GM12878 (cell line): ENCODE measurements at regions not wholly inside any gene's neighbourhood (a gene's known extent, or its start where the extent isn't known, plus 50 kb on each side); places are given as distances from the start of the nearest gene placed in this dataset.

Source experiments
- ATAC-seq: fragments of 200-7000 bp; cut with Tn5 transposase; 3 replicates; pipeline ENCODE4 v1.9.1; 2020; ENCODE audit warnings: mild to moderate bottlenecking, moderate library complexity
- BruUV-seq: library from RNA; stranded (reverse); fragments of 400-500 nt; replicated peaks from 2 replicates; lab custom pipeline; 2021; lab: Mats Ljungman, UMichigan
- CTCF ChIA-PET: fragments of 300-600 bp; sonication (Branson Sonifier 250); formaldehyde crosslinking; extraction: SDS; loops from one replicate; lab custom pipeline; 2021; ENCODE audit warnings: inconsistent platforms; lab: Yijun Ruan, JAX
- POLR2A ChIA-PET: fragments of 350-600 bp; formaldehyde crosslinking; extraction: SDS; loops from one replicate; lab custom pipeline; 2021; ENCODE audit warnings: inconsistent platforms; lab: Charles Lee
- RAD21 ChIA-PET: fragments of 300-600 bp; sonication (Branson Sonifier 250); formaldehyde crosslinking; loops from one replicate; lab custom pipeline; 2023; ENCODE audit warnings: antibody characterized with exemption; ENCODE audit not compliant: unreplicated experiment; lab: Charles Lee
- SMC1A ChIA-PET: fragments of 300-600 bp; sonication (Branson Sonifier 250); formaldehyde crosslinking; loops from one replicate; lab custom pipeline; 2023; ENCODE audit not compliant: unreplicated experiment, uncharacterized antibody; lab: Charles Lee
- DNase-seq: peaks from one replicate; pipeline ENCODE4 v3.0.0-alpha.2; 2011; ENCODE audit warnings: low read depth, low spot score
- FAIRE-seq: peaks from 3 replicates; lab custom pipeline; 2011; peaks lifted over from hg19 to GRCh38; lab: Jason Lieb, UNC
- H2AFZ ChIP-seq: 2 replicates; pipeline ENCODE4 v1.6.0; 2011; ENCODE audit warnings: low read depth, low read length, control low read depth; ENCODE audit not compliant: control insufficient read depth
- H3K27ac ChIP-seq: 2 replicates; pipeline ENCODE4 v1.5.1; 2011; ENCODE audit warnings: control low read depth; ENCODE audit not compliant: control insufficient read depth, insufficient read depth
- H3K27me3 ChIP-seq, 2 experiments: replicated peaks in 1 of 2; 2 replicates each; pipeline versions ENCODE4 v1.6.0 to v1.6.1; 2011; ENCODE audit warnings: low read length in 1 of 2; ENCODE audit not compliant: control insufficient read depth in 2 of 2, insufficient read depth in 2 of 2
- H3K36me3 ChIP-seq, 2 experiments: 2 replicates each; pipeline ENCODE4 v1.5.1; 2011; ENCODE audit warnings: low read length in 1 of 2; ENCODE audit not compliant: control insufficient read depth in 2 of 2, insufficient read depth in 2 of 2
- H3K4me1 ChIP-seq: 2 replicates; pipeline ENCODE4 v1.6.1; 2011; ENCODE audit warnings: mild to moderate bottlenecking, low read length, moderate library complexity, mixed read lengths; ENCODE audit not compliant: control insufficient read depth, insufficient read depth
- H3K4me2 ChIP-seq: 2 replicates; pipeline ENCODE4 v1.6.0; 2011; ENCODE audit warnings: control low read depth; ENCODE audit not compliant: control insufficient read depth, insufficient read depth
- H3K4me3 ChIP-seq: fragments of 200-600 bp; sonication (generic); 2 replicates; pipeline ENCODE4 v1.5.1; 2016
- H3K79me2 ChIP-seq: 2 replicates; pipeline ENCODE4 v1.6.0; 2011; ENCODE audit warnings: low read length; ENCODE audit not compliant: control insufficient read depth, insufficient read depth
- H3K9ac ChIP-seq: 2 replicates; pipeline ENCODE4 v1.8.0; 2011; ENCODE audit warnings: low read length, control low read depth, mixed read lengths; ENCODE audit not compliant: control insufficient read depth, insufficient read depth
- H3K9me3 ChIP-seq: replicated peaks from 3 replicates; pipeline ENCODE4 v1.5.1; 2011; ENCODE audit warnings: mild to moderate bottlenecking, low read length; ENCODE audit not compliant: control insufficient read depth, insufficient read depth
- H4K20me1 ChIP-seq: 2 replicates; pipeline ENCODE4 v1.6.0; 2011; ENCODE audit not compliant: control insufficient read depth, insufficient read depth
- ASH2L ChIP-seq: fragments of 300-600, 200-600 bp; sonication (generic); IDR thresholded peaks from 2 replicates; pipeline ENCODE4 v1.6.1; 2017; ENCODE audit warnings: low read depth, mild to moderate bottlenecking, borderline replicate concordance
- BHLHE40 ChIP-seq, 2 experiments: fragments of 450-650 bp in 1 of 2; IDR thresholded peaks; 2 replicates each; pipeline ENCODE4 v1.6.1; 2011 to 2017; ENCODE audit warnings: low read depth in 2 of 2, borderline replicate concordance in 1 of 2, improper control_type of control experiment in 1 of 2, low read length in 1 of 2, mild to moderate bottlenecking in 1 of 2
- BRCA1 ChIP-seq: IDR thresholded peaks from 2 replicates; pipeline ENCODE4 v1.6.1; 2011; ENCODE audit warnings: low read depth, low read length, improper control_type of control experiment
- EED ChIP-seq: sonication (generic); IDR thresholded peaks from 2 replicates; pipeline ENCODE4 v1.6.1; 2016; ENCODE audit warnings: antibody characterized with exemption, low read depth
- FOXM1 ChIP-seq: IDR thresholded peaks from 2 replicates; pipeline ENCODE4 v1.6.1; 2012; ENCODE audit warnings: low read depth, mild to moderate bottlenecking, inconsistent platforms, low read length, moderate library complexity
- PKNOX1 ChIP-seq: fragments of 450-650 bp; IDR thresholded peaks from 2 replicates; pipeline ENCODE4 v1.6.1; 2016; ENCODE audit warnings: mild to moderate bottlenecking
- RELA ChIP-seq: fragments of 450-650 bp; IDR thresholded peaks from 2 replicates; pipeline ENCODE4 v1.8.0; 2014; ENCODE audit warnings: borderline replicate concordance; ENCODE audit not compliant: partially characterized antibody
- SIN3A ChIP-seq: IDR thresholded peaks from 2 replicates; pipeline ENCODE4 v1.6.1; 2012; ENCODE audit warnings: low read depth, low read length, improper control_type of control experiment
- ZNF622 ChIP-seq: fragments of 450-650 bp; IDR thresholded peaks from 2 replicates; pipeline ENCODE4 v1.6.1; 2017; ENCODE audit warnings: mild to moderate bottlenecking, inconsistent platforms
- WGBS: methylation state at CpG from one replicate; pipeline ENCODE4 v1.1.6; 2016; ENCODE audit warnings: low lambda C conversion rate; ENCODE audit not compliant: insufficient replicate concordance, insufficient coverage; ENCODE audit errors: missing lambda C conversion rate; 5-methylcytosine and 5-hydroxymethylcytosine counted together
- in situ Hi-C: fragments of 300-500 bp; cut with MboI; formaldehyde crosslinking; loops from 9 replicates; pipeline ENCODE4 v1.14.3; 2018; ENCODE audit warnings: mixed read lengths
- intact Hi-C: fragments of 100-400 bp; cut with micrococcal nuclease; formaldehyde crosslinking; loops from one replicate; pipeline ENCODE4 v1.14.2; 2022; ENCODE audit not compliant: unreplicated experiment
- TF ChIP-seq, protein P1 (sequence below): IDR thresholded peaks from 2 replicates; pipeline ENCODE4 v1.6.1; 2011; ENCODE audit warnings: borderline replicate concordance, low read depth, mild to moderate bottlenecking, moderate library complexity, mixed read lengths, low read length; ENCODE audit not compliant: insufficient read depth; ENCODE audit errors: extremely low read length

- WGBS = 64% methylated on average over 4 of the region's 4 CpGs
- in situ Hi-C loops = no loop called here
- no peak for TF ChIP-seq FOXM1
- TF ChIP-seq ZNF622 = no peak
- no peak for TF ChIP-seq EED
- TF ChIP-seq BHLHE40 (IDR thresholded peaks at IDR 0.05; ENCODE audit: borderline replicate concordance in 1 of 2, low read depth in 2 of 2, low read length in 1 of 2) = no peak
- TF ChIP-seq PKNOX1 = no peak
- no peak for TF ChIP-seq ASH2L
- TF ChIP-seq RELA = no peak
- no peak for TF ChIP-seq SIN3A
- no peak for TF ChIP-seq BRCA1
- TF ChIP-seq, protein P1, sequence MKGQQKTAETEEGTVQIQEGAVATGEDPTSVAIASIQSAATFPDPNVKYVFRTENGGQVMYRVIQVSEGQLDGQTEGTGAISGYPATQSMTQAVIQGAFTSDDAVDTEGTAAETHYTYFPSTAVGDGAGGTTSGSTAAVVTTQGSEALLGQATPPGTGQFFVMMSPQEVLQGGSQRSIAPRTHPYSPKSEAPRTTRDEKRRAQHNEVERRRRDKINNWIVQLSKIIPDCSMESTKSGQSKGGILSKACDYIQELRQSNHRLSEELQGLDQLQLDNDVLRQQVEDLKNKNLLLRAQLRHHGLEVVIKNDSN = no peak
- H3K9me3 ChIP-seq = no peaks in the 10 kb centered on the region
- no peaks in the 10 kb centered on the region for H3K4me1 ChIP-seq
- DNase-seq (no peak), ATAC-seq (no peak), FAIRE-seq (no peak)
- H3K36me3 ChIP-seq = no peaks in the 10 kb centered on the region
- ChIA-PET POLR2A (no interaction called here), SMC1A (no interaction called here), RAD21 (no interaction called here), CTCF (no interaction called here)
- H2AFZ ChIP-seq = no peak overlapping the region
- intact Hi-C loops = no loop called here
- H3K4me3 ChIP-seq = no peak overlapping the region
- H3K27me3 ChIP-seq = no peaks in the 10 kb centered on the region
- no peaks in the 10 kb centered on the region for H4K20me1 ChIP-seq
- H3K9ac ChIP-seq = no peak overlapping the region
- no peak overlapping the region for H3K4me2 ChIP-seq
- H3K79me2 ChIP-seq = no peaks in the 10 kb centered on the region
- H3K27ac ChIP-seq = no peak overlapping the region
- BruUV-seq = no TSS peak
Observed at GRCh38 chr2:219792446-219792845, 165.0 kb downstream of the SLC4A3 start.
